Fibroblast of the aortic adventitia (primary cell): ENCODE measurements at regions not wholly inside any gene's neighbourhood (a gene's known extent, or its start where the extent isn't known, plus 50 kb on each side); places are given as distances from the start of the nearest gene placed in this dataset.

Experiments used
- DNase-seq: peaks from one replicate; pipeline ENCODE4 v3.0.0-alpha.2; 2010; ENCODE audit warnings: low read depth
- H3K4me3 ChIP-seq: 2 replicates; pipeline ENCODE4 v1.5.1; 2011; ENCODE audit warnings: low read depth, mild to moderate bottlenecking, control low read depth, low read length, moderate library complexity
- TF ChIP-seq, protein P1 (sequence below): IDR thresholded peaks from 2 replicates; pipeline ENCODE4 v1.5.1; 2011; ENCODE audit warnings: mild to moderate bottlenecking, low read length, control low read depth, inconsistent platforms; ENCODE audit not compliant: insufficient read depth

GRCh38 chr6:90863043-90863442, 276.2 kb upstream of the MAP3K7 start:
- H3K4me3 ChIP-seq = no peak overlapping the region
- DNase-seq = no peak
- TF ChIP-seq, protein P1, sequence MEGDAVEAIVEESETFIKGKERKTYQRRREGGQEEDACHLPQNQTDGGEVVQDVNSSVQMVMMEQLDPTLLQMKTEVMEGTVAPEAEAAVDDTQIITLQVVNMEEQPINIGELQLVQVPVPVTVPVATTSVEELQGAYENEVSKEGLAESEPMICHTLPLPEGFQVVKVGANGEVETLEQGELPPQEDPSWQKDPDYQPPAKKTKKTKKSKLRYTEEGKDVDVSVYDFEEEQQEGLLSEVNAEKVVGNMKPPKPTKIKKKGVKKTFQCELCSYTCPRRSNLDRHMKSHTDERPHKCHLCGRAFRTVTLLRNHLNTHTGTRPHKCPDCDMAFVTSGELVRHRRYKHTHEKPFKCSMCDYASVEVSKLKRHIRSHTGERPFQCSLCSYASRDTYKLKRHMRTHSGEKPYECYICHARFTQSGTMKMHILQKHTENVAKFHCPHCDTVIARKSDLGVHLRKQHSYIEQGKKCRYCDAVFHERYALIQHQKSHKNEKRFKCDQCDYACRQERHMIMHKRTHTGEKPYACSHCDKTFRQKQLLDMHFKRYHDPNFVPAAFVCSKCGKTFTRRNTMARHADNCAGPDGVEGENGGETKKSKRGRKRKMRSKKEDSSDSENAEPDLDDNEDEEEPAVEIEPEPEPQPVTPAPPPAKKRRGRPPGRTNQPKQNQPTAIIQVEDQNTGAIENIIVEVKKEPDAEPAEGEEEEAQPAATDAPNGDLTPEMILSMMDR = no peak

DNA sequence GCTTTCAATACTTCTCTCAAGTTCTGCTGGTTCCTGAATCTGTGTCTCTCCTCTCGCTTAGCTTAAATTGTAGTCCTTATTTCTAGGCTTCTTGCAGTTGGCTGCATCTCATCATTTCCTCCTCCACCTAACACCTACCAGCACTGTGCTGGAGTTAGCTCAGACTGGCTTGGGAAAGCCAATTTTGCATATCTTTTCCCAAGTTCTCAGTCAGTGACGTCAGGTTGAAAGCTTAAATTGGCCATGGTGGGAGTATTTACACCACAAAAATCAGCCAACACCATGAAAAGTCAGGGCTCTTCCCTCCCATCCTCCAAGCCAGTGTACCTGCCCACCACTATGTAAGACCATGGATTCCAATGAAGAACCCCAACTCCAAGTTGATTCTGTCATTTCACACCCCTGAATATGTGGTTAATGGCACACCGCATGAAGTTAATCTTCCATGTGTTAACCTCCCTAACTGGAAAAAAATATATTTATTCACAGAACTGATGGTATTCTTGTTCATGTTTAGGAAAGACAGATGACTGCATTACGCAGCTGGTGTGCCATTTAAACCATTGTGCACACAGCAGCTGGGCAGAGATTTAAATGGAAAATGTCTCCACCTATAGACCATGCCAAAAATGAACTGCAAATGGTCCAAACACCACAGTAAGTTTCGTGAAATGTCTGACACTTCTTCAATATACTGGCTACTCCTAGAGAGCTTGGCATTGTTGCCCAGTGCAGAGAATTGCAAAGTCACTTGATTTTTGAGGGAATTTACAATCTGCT, 274.1 kb upstream of the MAP3K7 start:
- no peak overlapping the region for H3K4me3 ChIP-seq
- no peak for DNase-seq
- TF ChIP-seq, protein P1 = no peak

- H3K4me3 ChIP-seq = no peak overlapping the region
- DNase-seq = no peak
- TF ChIP-seq, protein P1 = no peak
These were observed 272.7 kb upstream of the MAP3K7 start for GRCh38 chr6:90859612-90860011.

- no peak for DNase-seq
- TF ChIP-seq, protein P1 = no peak
- no peak overlapping the region for H3K4me3 ChIP-seq
These were observed 272.2 kb upstream of the MAP3K7 start for GRCh38 chr6:90859056-90859455.

DNA sequence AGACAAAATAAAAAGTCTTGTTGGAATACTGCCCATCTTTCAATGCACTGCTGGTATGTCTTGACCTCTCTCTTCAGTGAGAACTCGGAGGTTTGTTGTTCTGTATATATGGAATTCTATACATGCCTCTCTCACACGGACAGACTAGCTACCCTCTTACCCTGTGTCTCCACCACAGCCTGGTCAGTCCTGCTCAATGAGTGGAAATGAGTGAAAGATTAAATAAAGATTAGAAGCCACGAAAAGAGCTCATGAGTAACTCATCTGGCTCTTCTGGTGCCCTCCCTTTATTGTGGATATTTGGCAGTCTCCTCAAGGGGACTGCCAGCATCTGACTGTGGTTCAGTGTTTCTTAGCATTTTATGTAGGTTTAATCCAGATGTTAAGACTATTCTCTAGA, 262.8 kb upstream of the MAP3K7 start:
- DNase-seq = no peak
- H3K4me3 ChIP-seq = no peak overlapping the region
- TF ChIP-seq, protein P1 = no peak

GRCh38 chr6:90846824-90847223, 260.0 kb upstream of the MAP3K7 start:
- TF ChIP-seq, protein P1 = no peak
- DNase-seq = no peak

More at GRCh38 chr6:90846824-90847223, 260.0 kb upstream of the MAP3K7 start:
- no peak overlapping the region for H3K4me3 ChIP-seq
